ENCODE measurements at regions not wholly inside any gene's neighbourhood (a gene's known extent, or its start where the extent isn't known, plus 50 kb on each side); places are given as distances from the start of the nearest gene placed in this dataset.
"Not testable (repeated sequence)": the region's sequence is repeated elsewhere in the genome, so short reads cannot be mapped to it uniquely, and the experiment has no call there.

DNA sequence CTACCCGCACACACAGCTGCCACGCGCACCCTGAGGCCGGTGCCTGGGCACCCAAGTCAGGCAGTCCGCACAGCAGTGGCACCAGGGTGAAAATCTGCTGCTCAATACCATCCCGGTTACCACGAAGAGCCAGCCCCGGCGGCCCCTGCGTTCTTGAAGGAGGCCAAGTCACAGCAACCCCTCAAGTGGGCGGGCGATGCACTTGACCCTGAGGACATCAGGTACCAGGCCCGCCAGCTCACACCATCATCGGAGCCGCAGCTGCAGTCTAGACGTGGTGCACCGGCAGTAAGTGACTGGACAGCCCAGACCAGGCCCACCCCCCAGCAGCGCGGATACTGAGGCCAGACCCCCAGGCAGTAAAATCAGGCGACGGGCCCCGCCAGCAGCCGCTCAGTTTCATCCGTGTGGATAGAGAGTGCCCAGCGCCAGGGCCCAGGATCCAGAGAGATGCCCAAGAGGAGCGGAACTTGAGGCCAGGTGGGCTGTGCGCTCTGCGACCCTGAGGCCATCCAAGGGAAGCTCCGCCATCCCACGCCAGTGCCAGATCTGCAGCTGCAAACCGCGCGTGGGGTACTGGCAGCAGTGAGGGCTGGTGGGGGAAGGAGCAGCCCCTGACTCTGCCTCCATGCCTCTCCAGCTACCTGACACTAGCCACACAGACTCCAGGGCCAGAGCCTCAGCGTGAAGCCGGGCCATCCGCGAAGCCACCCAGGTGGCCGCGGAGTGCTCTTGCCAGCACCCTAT is 1214.2 kb downstream of the FOXD4L5 start:
- H3K4me3 ChIP-seq; H3K4me1 ChIP-seq; intact Hi-C loops (cut with DNase I); H3K36me3 ChIP-seq; H3K9me3 ChIP-seq; DNase-seq (ENCODE audit: extremely low spot score); H3K27ac ChIP-seq (replicated peaks in 1 of 4): not testable (repeated sequence)
- WGBS = 81% methylated on average over 17 of the region's 39 CpGs
- H3K27me3 ChIP-seq = peaks cover 0 to 27% (median 0%) of the 10 kb centered on the region in 4 donors

DNA sequence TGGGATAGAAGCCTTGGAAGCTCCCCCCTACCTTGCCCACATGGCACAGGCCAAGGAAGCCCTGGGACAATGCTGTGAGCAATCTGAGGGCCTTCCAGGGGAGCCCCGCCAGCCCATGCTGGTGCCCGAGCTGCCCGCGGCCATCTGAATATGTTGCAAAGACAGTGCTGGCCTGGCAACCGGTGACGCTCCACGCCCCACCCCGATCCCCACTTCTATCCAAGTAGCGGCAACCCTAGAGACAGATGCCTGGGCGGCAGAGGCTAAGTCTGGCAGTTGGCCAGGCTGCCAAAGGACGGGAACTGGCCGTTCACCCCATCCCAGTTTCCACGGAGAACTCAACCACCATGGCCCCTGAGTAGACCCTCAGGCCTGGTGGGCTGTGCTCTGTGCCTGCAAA is 1214.9 kb downstream of the FOXD4L5 start:
- WGBS = no CpG with 5 or more reads among the region's 13 CpGs
- H3K4me1 ChIP-seq = not testable (repeated sequence)

DNA sequence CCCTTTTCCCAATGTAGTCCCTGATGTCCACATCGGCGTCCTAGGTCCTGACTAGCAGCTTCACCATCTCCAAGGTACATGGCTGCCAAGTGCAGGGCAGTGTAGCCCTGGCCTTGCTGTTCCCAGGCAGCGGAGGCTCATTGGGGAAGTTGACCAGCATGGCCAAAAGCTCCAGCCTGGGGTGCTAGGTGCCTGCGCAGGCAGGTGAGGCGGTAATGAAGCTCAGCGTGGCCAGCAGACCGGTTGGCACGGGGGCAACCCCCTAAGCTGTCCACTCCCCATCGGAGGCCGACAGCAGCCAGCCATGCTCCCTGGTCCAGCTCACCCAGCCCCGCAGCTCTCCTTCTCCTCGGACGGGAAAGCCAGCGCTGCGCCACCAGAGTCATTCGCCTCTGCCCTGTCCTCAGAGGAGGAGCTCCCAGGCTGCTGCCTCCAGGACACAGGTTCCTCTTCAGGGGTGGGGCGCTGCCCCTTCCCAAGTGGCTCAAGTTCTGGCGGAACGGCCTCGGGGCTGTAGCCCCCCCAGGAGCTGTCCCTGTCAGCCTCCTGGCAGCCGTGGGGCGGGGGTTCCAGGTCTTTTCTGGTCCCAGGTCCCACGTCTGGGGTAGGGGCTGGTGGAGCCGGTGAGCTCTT is 1218.2 kb downstream of the FOXD4L5 start:
- intact Hi-C loops (cut with DNase I) = no loop called here
- Histone ChIP-seq H3K4me1 (no peaks in the 10 kb centered on the region), H3K27me3 (peaks cover 0 to 27% (median 0%) of the 10 kb centered on the region in 4 donors), H3K9me3 (no peaks in the 10 kb centered on the region), H3K27ac (replicated peaks in 1 of 4) (no peak overlapping the region), H3K4me3 (no peak overlapping the region), H3K36me3 (no peaks in the 10 kb centered on the region)
- DNase-seq (ENCODE audit: extremely low spot score) = no peak
- no peak for TF ChIP-seq POLR2AphosphoS5 (IDR thresholded peaks at IDR 0.05)
- TF ChIP-seq POLR2A (IDR thresholded peaks at IDR 0.05; ENCODE audit: low read depth) = no peak
- TF ChIP-seq, protein P1, sequence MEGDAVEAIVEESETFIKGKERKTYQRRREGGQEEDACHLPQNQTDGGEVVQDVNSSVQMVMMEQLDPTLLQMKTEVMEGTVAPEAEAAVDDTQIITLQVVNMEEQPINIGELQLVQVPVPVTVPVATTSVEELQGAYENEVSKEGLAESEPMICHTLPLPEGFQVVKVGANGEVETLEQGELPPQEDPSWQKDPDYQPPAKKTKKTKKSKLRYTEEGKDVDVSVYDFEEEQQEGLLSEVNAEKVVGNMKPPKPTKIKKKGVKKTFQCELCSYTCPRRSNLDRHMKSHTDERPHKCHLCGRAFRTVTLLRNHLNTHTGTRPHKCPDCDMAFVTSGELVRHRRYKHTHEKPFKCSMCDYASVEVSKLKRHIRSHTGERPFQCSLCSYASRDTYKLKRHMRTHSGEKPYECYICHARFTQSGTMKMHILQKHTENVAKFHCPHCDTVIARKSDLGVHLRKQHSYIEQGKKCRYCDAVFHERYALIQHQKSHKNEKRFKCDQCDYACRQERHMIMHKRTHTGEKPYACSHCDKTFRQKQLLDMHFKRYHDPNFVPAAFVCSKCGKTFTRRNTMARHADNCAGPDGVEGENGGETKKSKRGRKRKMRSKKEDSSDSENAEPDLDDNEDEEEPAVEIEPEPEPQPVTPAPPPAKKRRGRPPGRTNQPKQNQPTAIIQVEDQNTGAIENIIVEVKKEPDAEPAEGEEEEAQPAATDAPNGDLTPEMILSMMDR (IDR thresholded peaks at IDR 0.05) = no peak
- no peak for TF ChIP-seq EP300 (IDR thresholded peaks at IDR 0.05)
- WGBS = 71% methylated on average over 11 of the region's 24 CpGs

More for the DNA sequence above, 1214.9 kb downstream of the FOXD4L5 start:
- H3K27ac ChIP-seq (replicated peaks in 1 of 4); H3K4me3 ChIP-seq; H3K36me3 ChIP-seq; DNase-seq (ENCODE audit: extremely low spot score); H3K9me3 ChIP-seq; intact Hi-C loops (cut with DNase I): not testable (repeated sequence)
- peaks cover 0 to 27% (median 0%) of the 10 kb centered on the region in 4 donors for H3K27me3 ChIP-seq

DNA sequence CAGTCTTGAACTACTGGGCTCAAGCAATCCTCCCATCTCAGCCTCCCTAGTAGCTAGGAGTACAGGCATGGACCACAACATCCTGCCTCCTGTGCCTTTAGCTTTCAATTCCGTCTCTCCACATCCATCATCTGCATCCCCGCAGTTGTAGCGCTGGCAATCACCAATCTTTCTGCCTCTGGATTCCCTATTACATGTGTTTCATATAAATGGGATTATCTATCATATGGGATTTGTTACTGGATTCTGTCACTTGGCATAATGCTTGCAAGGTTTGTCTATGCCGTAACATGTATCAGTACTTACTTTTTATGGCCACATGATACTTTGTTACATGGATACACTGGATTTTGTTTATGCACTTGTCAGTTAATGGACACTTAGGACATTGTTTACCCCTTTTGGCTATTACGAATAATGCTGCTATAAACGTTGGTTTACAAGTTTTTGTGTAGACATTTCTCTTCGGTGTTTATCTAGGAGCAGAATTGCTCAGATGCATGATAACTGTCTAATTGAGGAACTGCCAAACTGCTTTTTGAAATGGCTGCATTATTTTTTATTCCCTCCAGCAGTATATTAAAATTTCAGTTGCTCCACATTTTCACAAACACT is 1223.9 kb downstream of the FOXD4L5 start:
- no peaks in the 10 kb centered on the region for H3K36me3 ChIP-seq
- H3K4me1 ChIP-seq = no peaks in the 10 kb centered on the region
- no peak overlapping the region for H3K27ac ChIP-seq (replicated peaks in 1 of 4)
- no peak overlapping the region for H3K4me3 ChIP-seq
- intact Hi-C loops (cut with DNase I) = no loop called here
- TF ChIP-seq, protein P1 (IDR thresholded peaks at IDR 0.05) = no peak
- no peak for TF ChIP-seq EP300 (IDR thresholded peaks at IDR 0.05)
- TF ChIP-seq POLR2A (IDR thresholded peaks at IDR 0.05; ENCODE audit: low read depth) = no peak
- TF ChIP-seq POLR2AphosphoS5 (IDR thresholded peaks at IDR 0.05) = no peak
- 77% methylated on average over 7 of the region's 7 CpGs for WGBS
- no peak for DNase-seq (ENCODE audit: extremely low spot score)
- H3K9me3 ChIP-seq = no peaks in the 10 kb centered on the region
- no peaks in the 10 kb centered on the region for H3K27me3 ChIP-seq

DNA sequence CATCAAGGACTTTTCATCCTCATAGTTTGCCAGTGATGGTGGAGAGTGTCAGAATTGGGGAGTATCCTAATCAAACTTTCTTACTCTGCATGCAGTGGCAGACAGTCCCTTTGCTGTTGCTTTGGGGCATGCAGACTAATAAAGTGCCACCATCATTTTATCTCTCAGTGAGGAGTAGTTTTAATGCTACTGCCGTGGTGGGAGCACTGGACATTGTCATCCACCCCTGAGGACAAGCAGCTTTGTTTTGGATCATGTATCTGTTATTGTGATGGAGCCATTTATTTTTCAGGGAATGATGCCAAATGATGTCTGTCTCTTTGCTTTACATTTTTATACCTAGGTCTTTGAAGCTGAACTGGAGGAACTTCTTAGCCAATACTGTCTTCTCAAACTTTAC is 1226.9 kb downstream of the FOXD4L5 start:
- H3K36me3 ChIP-seq; DNase-seq (ENCODE audit: extremely low spot score); H3K4me3 ChIP-seq; H3K9me3 ChIP-seq; H3K27ac ChIP-seq (replicated peaks in 1 of 4); intact Hi-C loops (cut with DNase I); H3K4me1 ChIP-seq; H3K27me3 ChIP-seq: not testable (repeated sequence)
- WGBS = 38% methylated on average over 1 of the region's 1 CpG

DNA sequence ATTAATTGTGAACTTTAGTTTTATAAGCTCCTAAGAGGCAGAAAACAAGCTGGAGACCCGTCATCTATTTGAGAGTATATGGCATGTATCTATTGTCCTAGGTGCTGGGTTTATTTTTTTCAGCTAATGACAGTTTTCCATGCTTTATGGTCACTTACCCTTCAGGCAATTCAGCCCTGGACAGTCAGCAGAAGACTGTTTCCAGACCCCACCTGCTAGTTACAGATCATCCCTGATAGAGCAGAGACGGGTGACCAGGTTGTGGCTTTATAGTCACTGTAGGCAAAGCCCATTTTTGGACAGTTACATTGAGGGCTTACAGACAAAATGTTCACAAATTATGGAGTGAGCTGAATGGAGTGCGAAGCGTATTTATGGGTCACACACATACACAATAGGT is 1227.5 kb downstream of the FOXD4L5 start:
- no peaks in the 10 kb centered on the region for H3K36me3 ChIP-seq
- no peak overlapping the region for H3K4me3 ChIP-seq
- H3K9me3 ChIP-seq = no peaks in the 10 kb centered on the region
- intact Hi-C loops (cut with DNase I) = no loop called here
- DNase-seq (ENCODE audit: extremely low spot score) = no peak
- H3K4me1 ChIP-seq = no peaks in the 10 kb centered on the region
- TF ChIP-seq POLR2A (IDR thresholded peaks at IDR 0.05; ENCODE audit: low read depth) = no peak
- no peaks in the 10 kb centered on the region for H3K27me3 ChIP-seq
- WGBS = 66% methylated on average over 4 of the region's 4 CpGs
- H3K27ac ChIP-seq (replicated peaks in 1 of 4) = no peak overlapping the region

DNA sequence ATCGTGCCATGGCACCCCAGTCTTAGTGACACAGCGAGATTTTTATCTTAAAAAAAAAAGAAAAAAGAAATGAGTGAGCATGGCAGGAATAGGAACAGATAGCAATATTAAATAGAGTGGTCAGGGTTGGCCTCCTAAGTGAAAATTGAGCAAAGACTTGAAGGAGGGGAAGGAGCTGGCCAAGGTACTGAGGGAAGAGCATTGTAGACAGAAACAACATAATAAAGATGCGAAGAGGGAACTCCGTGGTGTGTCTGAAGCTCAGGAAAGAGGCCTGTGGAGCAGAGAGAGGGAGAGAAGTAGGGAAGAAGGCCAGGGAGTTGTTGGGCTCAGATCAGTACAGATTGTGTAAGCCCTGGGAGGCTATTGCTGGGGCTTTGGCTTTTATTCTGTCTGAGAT is 1256.1 kb downstream of the FOXD4L5 start:
- H3K36me3 ChIP-seq; H3K4me1 ChIP-seq; H3K27me3 ChIP-seq; H3K4me3 ChIP-seq; H3K9me3 ChIP-seq; H3K27ac ChIP-seq (replicated peaks in 1 of 4); intact Hi-C loops (cut with DNase I); DNase-seq (ENCODE audit: extremely low spot score): not testable (repeated sequence)
- 62% methylated on average over 4 of the region's 4 CpGs for WGBS

DNA sequence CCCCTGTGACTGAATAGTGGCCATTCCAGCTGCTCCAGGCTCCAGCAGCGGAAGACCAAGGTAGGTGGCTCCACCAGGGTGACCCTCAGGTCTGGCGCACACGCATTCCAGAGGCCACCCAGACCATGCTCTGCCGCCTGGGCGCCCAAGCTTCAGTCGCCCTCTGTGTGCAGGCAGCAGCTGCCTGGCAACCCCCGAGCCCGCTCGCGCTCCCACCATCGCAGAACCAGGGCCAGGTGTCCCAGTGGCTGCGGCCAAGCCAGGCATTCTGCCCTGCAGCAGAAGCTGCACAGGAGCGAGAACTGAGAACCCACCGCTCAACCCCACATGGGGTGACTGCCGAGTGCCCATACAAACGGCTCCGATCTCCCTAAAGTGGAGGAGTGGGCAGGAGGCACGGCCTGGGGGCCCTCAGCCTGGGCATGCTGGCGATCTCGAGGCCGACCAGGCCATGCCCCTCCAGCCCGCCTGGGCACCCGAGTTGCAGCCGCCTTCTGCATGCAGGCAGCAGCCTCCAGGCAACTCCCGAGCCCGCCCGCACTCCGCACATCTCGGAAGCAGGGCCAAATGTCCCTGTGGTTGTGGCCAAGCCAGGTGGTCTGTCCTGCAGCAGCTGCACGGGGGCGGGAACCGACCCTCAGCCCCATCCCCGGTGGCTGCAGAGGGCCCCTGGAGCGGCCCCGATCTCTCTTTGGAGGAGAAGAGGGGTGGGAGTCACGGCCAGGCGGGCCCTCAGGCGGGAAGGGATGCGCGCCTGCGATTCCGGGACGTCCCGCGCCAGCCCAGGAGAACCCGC is 1264.1 kb downstream of the FOXD4L5 start:
- H3K4me1 ChIP-seq; intact Hi-C loops (cut with DNase I); H3K27ac ChIP-seq (replicated peaks in 1 of 4); H3K4me3 ChIP-seq; H3K9me3 ChIP-seq; H3K36me3 ChIP-seq; DNase-seq (ENCODE audit: extremely low spot score): not testable (repeated sequence)
- H3K27me3 ChIP-seq = peaks cover 0 to 12% (median 0%) of the 10 kb centered on the region in 4 donors
- 79% methylated on average over 28 of the region's 46 CpGs for WGBS

DNA sequence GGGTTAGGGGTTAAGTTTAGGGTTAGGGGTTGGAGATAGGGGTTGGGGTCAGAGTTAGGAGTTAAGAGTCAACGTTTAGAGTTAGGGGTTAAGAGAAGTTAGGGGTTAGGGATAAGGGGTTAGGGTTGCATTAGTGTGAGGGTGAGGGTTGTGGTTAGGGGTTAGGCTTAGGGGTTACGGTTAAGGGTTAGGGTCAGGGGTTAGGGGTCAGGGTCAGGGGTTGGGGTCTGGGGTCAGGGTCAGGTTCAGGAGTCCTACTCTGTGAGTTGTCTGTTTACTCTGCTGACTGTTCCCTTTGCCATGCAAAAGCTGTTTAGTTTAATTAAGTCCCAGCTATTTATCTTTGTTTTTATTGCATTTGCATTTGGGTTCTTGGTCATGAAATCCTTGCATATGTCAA is 1267.3 kb downstream of the FOXD4L5 start:
- intact Hi-C loops (cut with DNase I); DNase-seq (ENCODE audit: extremely low spot score); H3K4me3 ChIP-seq; H3K27ac ChIP-seq (replicated peaks in 1 of 4); H3K36me3 ChIP-seq; H3K9me3 ChIP-seq; H3K4me1 ChIP-seq: not testable (repeated sequence)
- H3K27me3 ChIP-seq = peaks cover 0 to 12% (median 0%) of the 10 kb centered on the region in 4 donors
- 56% methylated on average over 2 of the region's 2 CpGs for WGBS
